ENCODE measurements at regions not wholly inside any gene's neighbourhood (a gene's known extent, or its start where the extent isn't known, plus 50 kb on each side); places are given as distances from the start of the nearest gene placed in this dataset.

DNA sequence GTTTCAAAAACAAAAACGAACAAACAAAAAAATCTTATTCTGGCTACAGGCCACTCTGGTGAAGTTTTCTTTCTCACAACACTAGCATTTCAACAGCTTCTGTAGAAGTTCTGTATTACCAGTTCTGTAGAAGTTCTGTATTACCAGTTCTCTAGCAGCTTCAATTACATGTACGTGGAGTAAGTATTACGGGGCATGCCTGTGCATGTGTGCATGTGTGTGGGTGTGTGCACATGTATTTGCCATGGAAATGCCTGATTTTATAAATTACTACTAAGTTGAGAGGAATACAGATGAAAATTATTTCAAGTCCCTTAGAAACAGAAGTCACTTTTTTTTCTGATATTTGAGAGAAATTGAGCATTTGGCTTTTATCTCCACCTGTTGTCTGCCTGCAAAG lies 414.2 kb downstream of the FOXO1 start:
- no peak for DNase-seq (ENCODE audit: low spot score)

DNA sequence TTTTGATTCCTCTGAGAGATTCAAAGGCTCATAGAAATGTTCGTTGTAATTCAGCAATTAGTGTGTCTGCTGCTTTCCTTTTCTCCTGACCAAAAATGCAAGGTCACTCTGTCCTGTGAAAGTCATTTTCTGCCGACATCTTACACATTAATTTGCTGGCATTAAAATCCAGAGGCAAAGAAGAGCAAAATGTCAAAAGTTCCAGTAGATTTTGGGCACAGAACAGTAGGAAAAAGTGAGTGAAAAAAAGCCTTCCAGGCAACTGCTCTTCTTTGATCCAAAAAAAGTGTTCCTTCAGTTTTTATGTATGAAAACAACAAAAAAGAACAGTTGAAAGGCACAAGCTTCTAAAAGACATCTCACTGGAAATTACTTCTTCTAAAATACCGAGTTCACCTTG lies 413.8 kb downstream of the FOXO1 start:
- DNase-seq (ENCODE audit: low spot score), result no peak

DNA sequence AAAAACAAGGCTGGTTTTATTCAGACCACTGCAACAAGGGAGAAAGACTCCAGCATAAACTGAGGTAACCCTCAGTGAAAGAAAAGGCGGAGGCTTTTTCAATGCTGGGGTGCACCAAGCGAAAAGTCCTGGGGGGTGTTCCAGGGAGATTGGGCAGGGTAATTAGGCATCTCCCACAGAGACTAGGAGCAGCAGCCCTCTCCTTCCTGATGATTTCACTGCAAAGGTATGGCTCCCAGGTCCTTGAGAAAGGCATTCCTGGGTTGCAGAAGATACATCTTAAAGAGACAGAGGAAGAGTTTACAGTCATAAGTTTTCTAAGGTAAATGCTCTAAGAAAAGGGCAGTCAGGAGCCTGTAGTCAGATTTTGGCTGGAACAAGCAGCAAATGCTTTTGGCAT lies 412.0 kb downstream of the FOXO1 start:
- no peak for DNase-seq (ENCODE audit: low spot score)

DNA sequence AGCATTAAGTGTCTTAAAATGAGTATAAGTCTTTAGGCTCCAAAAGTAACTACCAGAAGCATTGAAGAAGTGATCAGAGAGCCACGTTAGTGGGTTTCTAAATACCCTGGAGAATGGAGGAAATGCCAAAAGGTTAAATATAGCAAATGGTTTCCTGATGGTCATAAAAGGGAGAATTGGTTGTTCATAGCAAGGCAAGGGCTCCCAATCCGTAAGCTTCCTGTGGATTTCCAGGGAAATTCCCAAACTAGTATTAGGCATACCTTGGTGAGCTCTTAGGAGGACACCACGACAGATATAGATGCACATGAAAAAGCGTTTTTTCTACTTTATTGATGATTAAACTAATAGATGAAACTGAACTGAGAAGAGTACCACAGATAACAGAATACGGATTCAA lies 410.9 kb downstream of the FOXO1 start:
- DNase-seq (ENCODE audit: low spot score), result no peak

DNA sequence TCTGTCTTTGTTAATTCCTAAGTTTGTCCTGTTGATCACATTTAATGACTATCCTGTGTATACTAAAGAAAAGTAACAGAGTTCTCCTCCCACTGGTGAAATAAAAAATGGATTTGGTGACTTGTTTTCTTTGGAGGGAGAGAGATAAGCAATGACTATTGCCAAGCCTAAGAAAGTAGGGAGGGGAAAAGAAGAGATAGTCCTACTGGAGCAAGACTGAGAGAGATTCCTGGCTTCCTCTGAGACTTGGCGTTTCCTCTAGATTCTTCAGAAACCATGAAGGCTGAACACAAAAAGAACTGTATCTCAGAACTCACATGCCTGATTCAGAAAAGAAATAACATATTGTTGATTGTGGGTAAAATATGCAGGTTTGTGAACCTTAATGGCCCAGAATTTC lies 406.5 kb downstream of the FOXO1 start:
- no peak for DNase-seq (ENCODE audit: low spot score)

DNA sequence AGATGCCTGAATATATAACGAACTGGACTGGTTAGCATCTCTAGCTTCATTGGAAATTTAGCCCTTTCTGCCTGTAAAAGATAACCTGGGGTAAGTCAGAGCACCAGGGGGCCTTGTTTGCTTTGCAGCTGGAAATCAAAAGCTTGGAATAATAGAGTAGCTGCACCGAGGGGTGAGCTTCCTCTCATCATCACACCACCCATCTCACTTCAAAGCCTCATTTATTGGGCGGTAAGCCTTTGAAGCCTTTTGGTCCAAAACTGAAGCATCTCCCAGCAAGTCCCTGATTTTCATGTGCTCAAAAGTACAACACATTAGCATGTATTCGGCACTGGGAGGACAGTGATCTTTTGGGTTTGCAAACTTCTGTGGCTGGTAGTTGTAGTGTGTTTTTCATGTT lies 405.1 kb downstream of the FOXO1 start:
- DNase-seq (ENCODE audit: low spot score), result no peak

DNA sequence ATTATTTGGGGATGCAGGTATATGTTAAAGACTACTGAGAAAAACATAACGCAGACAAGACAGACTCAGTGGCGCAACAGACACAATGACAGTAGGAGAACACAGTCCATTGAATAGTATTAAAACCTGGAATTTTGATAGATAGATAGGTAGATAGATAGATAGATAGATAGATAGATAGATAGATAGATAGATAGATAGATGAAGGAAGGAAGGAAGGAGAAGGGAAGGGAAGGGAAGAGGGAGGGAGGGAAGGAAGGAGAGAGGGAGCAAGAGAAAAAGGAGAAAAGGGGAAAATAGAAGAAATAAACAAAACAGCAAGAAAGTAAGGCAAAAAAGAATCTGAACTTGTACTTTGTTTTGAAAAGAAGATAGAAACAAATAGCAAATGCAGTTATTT lies 404.5 kb downstream of the FOXO1 start:
- DNase-seq (ENCODE audit: low spot score), result no peak

DNA sequence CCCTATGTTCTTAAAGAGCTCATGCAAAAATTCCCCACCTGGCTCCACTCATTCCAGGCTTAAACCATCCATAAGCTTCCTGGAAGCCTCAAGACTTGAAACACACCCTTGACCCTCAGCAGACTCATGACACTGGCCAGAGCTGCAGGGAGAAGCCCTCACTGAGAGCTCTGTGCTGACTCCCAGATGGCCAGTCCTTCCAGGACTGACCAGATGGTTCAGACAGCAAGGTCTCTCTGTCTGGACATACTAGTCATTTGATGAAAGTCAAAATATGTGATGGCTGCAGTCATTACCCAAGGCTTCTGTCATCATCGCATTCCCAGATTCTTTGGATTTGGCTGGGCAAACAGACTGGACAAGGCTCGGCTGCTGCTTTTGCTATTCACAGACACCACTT lies 397.4 kb downstream of the FOXO1 start:
- no peak for DNase-seq (ENCODE audit: low spot score)

DNA sequence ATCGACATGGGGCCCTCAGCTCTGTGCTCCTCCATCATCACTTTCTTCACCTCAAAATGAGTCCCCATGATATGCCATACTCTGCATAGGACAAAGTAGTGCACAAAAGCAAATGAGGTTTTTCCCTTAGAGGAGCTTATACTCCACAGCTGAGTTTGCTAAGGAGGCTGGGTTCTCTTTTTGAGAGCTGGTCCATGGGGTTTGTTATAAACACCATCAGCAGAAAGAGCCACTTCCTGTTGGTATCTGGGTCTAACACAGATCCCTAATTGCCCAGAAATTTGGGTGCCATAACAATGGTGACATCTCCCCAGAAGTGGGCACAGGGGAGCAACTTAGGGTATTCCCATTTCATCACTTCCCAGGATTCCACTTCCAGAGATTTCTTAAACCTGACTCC lies 395.7 kb downstream of the FOXO1 start:
- no peak for DNase-seq (ENCODE audit: low spot score)

DNA sequence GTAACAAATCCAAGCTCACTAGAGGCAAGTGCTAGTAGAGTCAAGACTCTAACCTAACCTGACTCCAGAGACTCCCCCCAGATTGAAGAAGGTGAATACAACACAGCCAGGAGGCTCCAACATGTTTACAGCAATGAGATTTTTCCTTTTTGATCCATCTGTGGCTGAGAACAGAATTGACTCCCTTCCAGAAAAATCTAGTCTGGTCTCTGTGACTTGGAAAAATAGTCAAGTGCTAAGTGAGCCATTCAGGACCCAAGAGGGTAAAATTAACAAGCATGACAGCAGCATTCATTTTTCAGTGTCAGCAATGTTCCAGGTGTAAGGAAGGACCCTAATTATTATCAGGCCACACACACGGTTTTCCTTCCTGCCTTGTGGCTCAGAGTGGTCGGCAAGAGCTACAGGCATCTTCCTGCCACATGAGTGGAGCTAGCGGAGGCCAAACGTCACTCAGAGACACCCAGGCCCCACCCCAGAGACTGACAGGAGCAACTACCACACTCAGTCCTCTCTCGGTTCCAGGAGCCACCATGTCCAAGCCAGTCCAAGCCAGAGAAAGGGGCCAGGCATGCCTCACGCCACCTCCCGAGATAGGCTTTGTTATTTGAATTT lies 395.1 kb downstream of the FOXO1 start:
- DNase-seq (ENCODE audit: low spot score), result no peak

DNA sequence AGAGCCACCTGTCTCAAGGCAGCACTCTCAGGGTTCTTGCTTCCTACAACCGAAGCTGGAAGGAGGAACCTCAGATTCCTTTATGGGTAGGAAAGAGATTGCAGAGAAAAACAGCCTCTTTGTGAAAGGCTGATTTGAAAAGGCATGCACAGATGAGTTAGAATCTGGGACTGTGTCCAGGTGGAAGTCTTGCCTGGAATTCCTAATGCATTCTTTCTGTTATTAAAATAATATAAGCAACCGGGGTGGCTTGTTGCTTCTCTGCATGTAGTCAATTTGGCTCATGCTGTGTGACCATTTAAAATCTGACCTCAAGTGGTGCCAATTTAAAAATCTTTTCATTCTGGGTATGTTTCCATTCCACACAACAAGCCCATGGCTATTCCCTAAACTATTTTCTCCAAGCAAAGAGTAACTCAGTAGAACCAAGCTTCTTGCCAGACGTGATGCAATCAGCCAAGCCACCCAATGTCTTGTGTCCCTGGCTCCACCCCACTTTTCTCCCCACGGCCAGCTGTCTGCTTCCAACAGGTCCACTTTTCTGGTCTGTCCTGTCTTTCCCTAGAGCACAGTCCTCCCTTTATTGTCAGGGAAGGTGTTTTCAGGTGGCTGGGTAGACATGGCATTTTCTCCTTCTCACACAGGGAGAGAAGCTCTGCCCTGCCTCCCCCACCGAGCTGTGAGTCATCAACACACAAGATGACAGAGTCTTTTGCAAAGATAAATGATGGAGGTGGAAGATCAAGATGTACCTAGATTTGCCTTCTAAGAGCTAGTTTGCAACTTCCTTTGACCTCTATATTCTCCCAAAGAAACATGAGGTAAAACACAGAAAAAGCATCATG lies 394.3 kb downstream of the FOXO1 start:
- DNase-seq (ENCODE audit: low spot score), result peak; percentile 35

DNA sequence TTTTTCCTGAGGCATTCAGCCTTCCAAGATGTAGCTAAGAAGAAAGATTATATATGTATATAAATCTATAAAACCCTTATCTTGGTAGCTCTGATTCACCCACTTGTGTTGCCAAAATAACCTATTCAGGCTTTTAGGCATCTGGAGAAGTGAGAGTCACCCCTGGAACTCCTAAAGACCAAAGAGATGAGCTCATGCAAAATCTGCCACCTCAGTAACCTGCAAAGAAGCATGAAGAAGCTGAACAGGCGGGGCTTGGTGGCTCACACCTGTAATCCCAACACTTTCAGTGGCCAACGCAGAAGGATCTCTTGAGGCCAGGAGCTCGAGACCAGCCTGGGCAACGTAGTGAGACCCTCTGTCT lies 393.7 kb downstream of the FOXO1 start:
- DNase-seq (ENCODE audit: low spot score), result peak; percentile 2

DNA sequence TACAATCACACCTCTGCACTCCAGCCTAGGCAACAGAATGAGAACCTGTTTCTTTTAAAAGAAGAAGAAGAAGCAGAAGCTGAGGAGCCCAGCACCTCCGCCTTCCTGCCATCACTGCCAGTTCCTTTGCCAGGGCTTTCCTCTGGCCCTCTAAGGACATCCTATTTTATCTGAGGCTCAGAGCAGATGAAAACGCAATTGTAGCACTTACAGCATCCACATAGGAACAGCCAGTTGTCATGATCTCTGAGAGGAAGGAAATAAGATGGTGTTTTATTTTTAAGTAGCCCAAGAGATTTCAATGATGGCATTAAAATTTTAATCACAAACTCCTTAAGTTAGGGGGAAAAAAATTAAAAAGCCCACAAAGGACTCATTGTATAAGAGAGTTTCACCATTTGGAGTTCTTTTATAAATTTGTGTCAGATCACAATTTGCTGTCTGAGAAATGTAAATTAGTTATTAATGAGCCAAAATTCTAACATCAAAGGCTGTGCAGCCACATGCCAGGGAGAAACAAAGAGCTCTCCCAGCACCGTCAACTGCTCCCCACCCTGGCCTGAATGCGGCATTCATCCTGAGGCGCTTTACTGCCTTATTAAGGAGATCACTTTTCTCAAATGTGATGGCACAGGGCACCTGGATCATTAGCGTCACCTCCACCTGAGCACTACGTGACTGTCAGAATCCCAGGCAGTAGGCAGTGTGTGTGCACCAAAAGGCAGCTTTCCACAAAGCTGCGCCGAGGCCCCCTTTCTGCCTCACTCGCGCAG lies 393.0 kb downstream of the FOXO1 start:
- no peak for DNase-seq (ENCODE audit: low spot score)

DNA sequence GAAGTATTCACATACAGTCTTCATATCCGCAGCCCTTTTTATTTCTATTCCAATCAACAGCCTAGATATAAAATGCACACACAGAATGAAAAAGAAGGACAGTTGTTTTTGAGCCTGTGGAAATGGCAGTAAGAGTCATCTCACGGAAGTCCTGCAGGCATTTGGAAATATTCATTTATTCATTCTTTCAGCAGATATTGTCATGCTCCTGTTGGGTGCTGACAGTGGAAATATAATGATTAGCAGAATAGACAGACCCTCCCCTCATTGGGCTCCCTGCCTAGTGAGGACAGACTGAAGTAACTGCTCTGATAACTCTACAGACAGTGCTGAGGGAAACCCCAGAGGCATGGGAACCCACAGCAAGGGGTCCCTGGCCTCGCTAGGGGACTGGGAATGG lies 392.3 kb downstream of the FOXO1 start:
- no peak for DNase-seq (ENCODE audit: low spot score)

DNA sequence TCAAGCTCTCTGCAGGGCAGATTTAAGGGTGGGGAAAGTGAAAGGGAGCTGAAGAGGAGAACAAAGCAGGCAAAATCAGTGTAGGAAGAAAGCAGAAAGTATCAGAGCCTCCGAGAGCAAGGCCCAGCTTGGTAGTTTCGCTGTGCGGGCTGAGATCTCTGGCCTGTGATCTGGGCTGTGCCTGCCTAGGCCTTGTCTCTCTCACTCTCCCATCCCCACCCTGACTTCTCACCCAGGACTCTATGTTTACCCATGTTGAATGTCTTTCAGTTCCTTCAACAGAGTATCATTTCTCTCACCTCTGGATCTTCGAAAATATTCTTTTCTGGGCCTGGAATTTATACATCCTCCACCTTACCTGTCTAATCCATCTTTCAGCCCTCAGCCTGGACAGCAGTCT lies 391.3 kb downstream of the FOXO1 start:
- no peak for DNase-seq (ENCODE audit: low spot score)

DNA sequence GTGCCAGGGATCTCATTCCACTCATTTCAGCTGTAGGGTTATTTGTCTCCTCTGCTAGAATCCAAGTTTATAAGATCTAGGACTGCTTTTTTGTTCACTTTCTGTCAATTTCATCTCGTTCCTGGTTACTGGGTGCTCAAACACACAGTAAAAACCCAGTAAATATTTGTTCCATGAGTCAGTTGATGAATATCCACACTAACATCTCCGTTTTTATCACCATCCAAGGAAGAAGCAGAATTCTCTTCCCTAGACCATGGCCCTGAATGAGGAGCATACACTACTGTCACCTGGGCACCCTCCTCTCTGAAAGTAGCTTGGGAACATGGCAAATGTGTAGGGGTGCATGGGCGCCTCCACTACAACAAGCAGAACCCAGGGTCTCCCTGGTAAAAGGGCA lies 390.8 kb downstream of the FOXO1 start:
- no peak for DNase-seq (ENCODE audit: low spot score)

DNA sequence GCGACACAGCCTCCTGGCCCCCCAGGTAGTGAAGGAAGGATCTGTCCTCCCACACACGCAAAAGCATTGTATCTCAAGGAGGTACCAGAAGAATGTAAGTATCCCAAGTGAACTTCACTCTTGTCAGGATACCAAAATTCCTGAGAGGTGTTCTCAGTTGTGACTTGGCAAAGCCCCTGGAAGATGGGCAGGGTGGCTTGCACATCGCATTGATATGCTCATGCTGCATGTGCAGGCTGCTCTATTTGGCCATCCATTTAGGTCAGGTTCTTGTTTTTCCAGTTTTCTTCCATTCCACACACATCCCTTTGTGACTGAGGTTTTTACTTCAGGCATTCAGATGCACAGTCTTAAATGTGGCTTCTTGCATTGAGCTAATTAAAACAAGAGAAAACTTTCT lies 382.8 kb downstream of the FOXO1 start:
- no peak for DNase-seq (ENCODE audit: low spot score)

DNA sequence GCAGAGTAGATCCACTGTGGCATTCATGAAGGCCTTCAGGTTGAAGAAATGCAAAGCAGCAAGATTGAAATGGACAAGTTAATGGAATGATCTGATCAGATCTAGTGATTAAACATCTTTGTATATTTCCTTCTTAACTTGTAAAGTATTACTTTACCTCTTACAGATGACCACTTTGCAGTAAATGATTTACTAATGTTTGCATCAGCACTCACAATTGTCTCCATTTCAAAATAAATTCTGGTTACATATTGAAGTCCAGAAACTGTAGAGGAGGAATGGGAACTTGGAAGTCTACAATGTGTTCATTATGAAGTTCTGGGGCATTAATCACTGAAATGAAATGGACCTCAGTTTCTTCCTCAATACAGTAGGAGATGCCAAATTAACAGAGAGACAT lies 380.8 kb downstream of the FOXO1 start:
- DNase-seq (ENCODE audit: low spot score), result no peak

DNA sequence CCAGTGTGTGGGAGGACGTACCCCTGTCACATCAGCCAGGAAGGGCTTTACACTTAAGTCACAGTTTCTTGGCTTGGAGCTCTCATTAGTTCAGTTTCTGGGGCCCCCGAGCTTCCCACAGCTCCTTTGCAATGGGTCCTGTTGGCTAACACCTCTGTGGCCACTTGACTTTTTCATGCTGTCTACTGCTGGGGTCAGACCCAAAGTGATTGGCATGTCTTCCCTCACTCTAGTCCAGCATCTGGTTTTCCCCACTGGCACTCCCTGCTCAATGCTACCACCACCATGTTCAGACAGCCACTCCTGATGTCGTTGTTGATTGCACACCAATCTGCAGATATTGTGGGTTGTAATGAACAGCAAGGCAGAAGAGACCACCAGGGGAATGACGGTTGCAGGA lies 379.0 kb downstream of the FOXO1 start:
- DNase-seq (ENCODE audit: low spot score), result no peak

DNA sequence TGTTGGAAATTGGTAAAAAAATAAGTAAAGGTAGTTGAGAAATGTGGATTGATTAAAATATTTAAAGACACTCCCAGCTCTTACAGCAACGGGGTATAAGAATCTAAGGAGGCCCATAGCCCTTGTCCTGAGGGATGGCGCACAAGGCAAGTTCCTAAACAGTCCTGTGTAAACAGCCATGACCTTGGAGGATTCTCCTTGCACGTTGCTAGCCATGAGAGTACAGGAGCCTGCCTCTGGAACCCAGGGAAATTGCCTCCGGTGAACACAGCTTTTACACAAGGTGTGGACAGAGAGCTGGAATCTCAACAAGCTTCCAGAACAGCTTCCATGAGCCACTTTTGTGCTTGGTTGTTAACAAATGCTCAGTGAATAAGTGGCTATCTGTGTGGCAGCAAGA lies 378.2 kb downstream of the FOXO1 start:
- no peak for DNase-seq (ENCODE audit: low spot score)

DNA sequence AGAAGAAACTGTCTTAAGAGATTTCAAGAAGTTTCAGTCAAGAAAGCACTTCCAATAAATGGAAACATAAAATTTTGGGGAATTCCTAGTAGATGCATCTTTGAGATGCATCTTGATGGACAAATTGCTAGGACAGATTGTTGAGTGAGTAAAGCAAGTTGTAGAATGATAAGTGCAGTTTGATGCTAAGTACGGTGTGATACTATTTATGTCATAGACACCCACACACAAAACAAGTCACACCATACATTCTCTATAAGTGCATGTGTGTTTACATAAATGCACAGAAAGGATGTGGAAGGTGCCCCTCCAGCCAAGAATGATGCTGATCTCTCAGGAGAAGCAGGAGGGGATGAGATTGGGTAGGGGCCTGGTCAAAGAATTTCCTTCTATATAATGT lies 375.7 kb downstream of the FOXO1 start:
- DNase-seq (ENCODE audit: low spot score), result no peak

DNA sequence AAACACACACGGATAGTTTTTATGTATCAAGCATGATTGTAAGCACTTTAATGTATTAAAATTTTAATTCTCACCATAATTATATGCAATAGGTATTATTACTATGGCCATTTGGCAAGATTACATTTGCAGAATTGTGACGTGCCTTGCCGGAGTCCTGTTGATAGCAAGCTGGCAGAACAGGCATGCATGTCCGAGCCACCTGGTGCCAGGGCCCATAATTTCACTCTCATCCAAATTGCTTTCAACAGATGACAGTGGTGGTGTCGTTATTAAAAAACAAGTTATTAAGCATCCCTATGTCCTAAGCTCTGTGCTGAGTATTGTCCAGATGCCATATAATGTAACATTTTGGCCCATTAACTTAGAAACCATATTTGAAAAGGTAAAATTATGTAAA lies 374.3 kb downstream of the FOXO1 start:
- DNase-seq (ENCODE audit: low spot score), result no peak

DNA sequence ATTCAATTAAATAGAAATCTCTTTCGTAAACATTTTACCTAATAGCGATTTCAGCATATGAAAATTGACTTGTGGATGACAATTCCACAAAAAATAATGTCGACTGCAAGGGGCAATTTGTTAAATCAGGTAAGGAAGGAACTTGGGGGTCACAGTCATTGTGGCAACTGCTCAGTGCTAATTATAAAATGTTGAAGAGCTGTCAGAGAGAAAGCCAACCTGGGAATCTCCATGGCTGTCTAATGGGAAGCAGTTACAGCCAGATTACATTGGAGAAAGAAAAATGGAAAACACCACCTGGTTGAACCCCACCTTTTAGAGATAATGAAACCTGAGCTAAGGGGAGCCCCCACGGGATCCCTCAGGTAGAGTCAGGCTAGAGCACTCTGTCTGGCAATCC lies 373.9 kb downstream of the FOXO1 start:
- DNase-seq (ENCODE audit: low spot score), result no peak
